Activated B cell treated with CpG ODN at 0.5 μM for 24 hours (primary cell): ENCODE measurements at regions not wholly inside any gene's neighbourhood (a gene's known extent, or its start where the extent isn't known, plus 50 kb on each side); places are given as distances from the start of the nearest gene placed in this dataset.

Experiments used
- ATAC-seq: fragments of 200-7000 bp; cut with Tn5 transposase; one replicate; pipeline ENCODE4 v1.10.0; 2021; ENCODE audit warnings: low read depth, mild to moderate bottlenecking, moderate library complexity
- CTCF ChIA-PET: fragments of 350-600 bp; sonication (Branson Sonifier 250); formaldehyde crosslinking; loops from one replicate; lab custom pipeline; 2021; ENCODE audit warnings: antibody characterized with exemption; lab: Charles Lee
- POLR2A ChIA-PET: fragments of 350-600 bp; sonication (Branson Sonifier 250); formaldehyde crosslinking; loops from one replicate; lab custom pipeline; 2021; ENCODE audit warnings: antibody characterized with exemption; lab: Charles Lee
- DNase-seq: peaks from one replicate; pipeline ENCODE4 v3.0.0; 2022
- H3K27ac Mint-ChIP-seq: one replicate; pipeline ENCODE4 v1.8.0; 2020; ENCODE audit warnings: mixed read lengths
- H3K27me3 Mint-ChIP-seq: one replicate; pipeline ENCODE4 v1.8.0; 2021; ENCODE audit warnings: mixed read lengths
- H3K36me3 Mint-ChIP-seq: one replicate; pipeline ENCODE4 v1.8.0; 2021; ENCODE audit warnings: low read depth, mixed read lengths
- H3K4me1 Mint-ChIP-seq: one replicate; pipeline ENCODE4 v1.8.0; 2021; ENCODE audit warnings: mixed read lengths
- H3K4me3 Mint-ChIP-seq: one replicate; pipeline ENCODE4 v1.8.0; 2020; ENCODE audit warnings: mild to moderate bottlenecking, mixed read lengths
- H3K9me3 Mint-ChIP-seq: one replicate; pipeline ENCODE4 v1.8.0; 2020; ENCODE audit warnings: mixed read lengths
- CTCF ChIP-seq: fragments of 200-600 bp; IDR thresholded peaks from one replicate; pipeline ENCODE4 v1.8.0; 2022; ENCODE audit warnings: antibody characterized with exemption, mild to moderate bottlenecking
- intact Hi-C: fragments of 100-400 bp; cut with micrococcal nuclease; formaldehyde crosslinking; loops from one replicate; pipeline ENCODE4 v1.15.1; 2024

GRCh38 chr1:201750120-201750519 is 78.8 kb upstream of the IPO9 start:
- no peaks in the 10 kb centered on the region for H3K9me3 Mint-ChIP-seq
- intact Hi-C loops, result no loop called here
- H3K4me1 Mint-ChIP-seq, result no peaks in the 10 kb centered on the region
- no peaks in the 10 kb centered on the region for H3K36me3 Mint-ChIP-seq
- ChIA-PET CTCF (no interaction called here), POLR2A (no interaction called here)
- no peak overlapping the region for H3K4me3 Mint-ChIP-seq
- no peak for TF ChIP-seq CTCF
- no peak for ATAC-seq
- no peak for DNase-seq
- H3K27me3 Mint-ChIP-seq, result peaks cover 15% of the 10 kb centered on the region
- H3K27ac Mint-ChIP-seq, result no peak overlapping the region

- Mint-ChIP-seq H3K36me3 (no peaks in the 10 kb centered on the region), H3K27me3 (peaks cover 15% of the 10 kb centered on the region), H3K4me1 (no peaks in the 10 kb centered on the region), H3K27ac (no peak overlapping the region), H3K9me3 (no peaks in the 10 kb centered on the region), H3K4me3 (no peak overlapping the region)
- ATAC-seq, result no peak
- no peak for TF ChIP-seq CTCF
- ChIA-PET CTCF (no interaction called here), POLR2A (no interaction called here)
- no peak for DNase-seq
- intact Hi-C loops, result no loop called here
These were observed 78.0 kb upstream of the IPO9 start for GRCh38 chr1:201750934-201751333.

GRCh38 chr1:201751872-201752271 is 77.1 kb upstream of the IPO9 start:
- H3K27me3 Mint-ChIP-seq, result peaks cover 20% of the 10 kb centered on the region

GRCh38 chr1:201752333-201752732 is 76.6 kb upstream of the IPO9 start:
- no peak for DNase-seq
- TF ChIP-seq CTCF, result no peak
- peaks cover 18% of the 10 kb centered on the region for H3K27me3 Mint-ChIP-seq
- H3K27ac Mint-ChIP-seq, result no peak overlapping the region
- CTCF ChIA-PET, result no interaction called here
- ATAC-seq, result no peak
- peaks cover 11% of the 10 kb centered on the region for H3K4me1 Mint-ChIP-seq
- POLR2A ChIA-PET, result no interaction called here
- intact Hi-C loops, result no loop called here
- no peaks in the 10 kb centered on the region for H3K9me3 Mint-ChIP-seq
- no peaks in the 10 kb centered on the region for H3K36me3 Mint-ChIP-seq
- no peak overlapping the region for H3K4me3 Mint-ChIP-seq

More at GRCh38 chr1:201751872-201752271, 77.1 kb upstream of the IPO9 start:
- no peak for TF ChIP-seq CTCF
- no peak overlapping the region for H3K27ac Mint-ChIP-seq
- no peaks in the 10 kb centered on the region for H3K9me3 Mint-ChIP-seq
- H3K4me1 Mint-ChIP-seq, result peaks cover 6% of the 10 kb centered on the region
- no peaks in the 10 kb centered on the region for H3K36me3 Mint-ChIP-seq
- ChIA-PET CTCF (no interaction called here), POLR2A (no interaction called here)
- H3K4me3 Mint-ChIP-seq, result no peak overlapping the region
- intact Hi-C loops, result no loop called here
- DNase-seq (no peak), ATAC-seq (no peak)

GRCh38 chr1:201753492-201753891 is 75.5 kb upstream of the IPO9 start:
- Mint-ChIP-seq H3K9me3 (no peaks in the 10 kb centered on the region), H3K4me1 (peaks cover 21% of the 10 kb centered on the region), H3K27me3 (peaks cover 17% of the 10 kb centered on the region), H3K27ac (no peak overlapping the region), H3K4me3 (no peak overlapping the region), H3K36me3 (no peaks in the 10 kb centered on the region)
- intact Hi-C loops, result no loop called here
- CTCF ChIA-PET, result no interaction called here
- POLR2A ChIA-PET, result no interaction called here
- ATAC-seq, result no peak
- DNase-seq, result no peak
- TF ChIP-seq CTCF, result no peak
